Erythroblast (primary cell): ENCODE measurements at regions not wholly inside any gene's neighbourhood (a gene's known extent, or its start where the extent isn't known, plus 50 kb on each side); places are given as distances from the start of the nearest gene placed in this dataset.

Experiments
- GATA1 ChIP-seq: IDR thresholded peaks from 2 replicates; pipeline ENCODE4 v1.6.1; 2011; ENCODE audit warnings: low read depth, mild to moderate bottlenecking, control low read depth, low read length, moderate library complexity
- POLR2A ChIP-seq: IDR thresholded peaks from 2 replicates; pipeline ENCODE4 v1.6.1; 2011; ENCODE audit warnings: mild to moderate bottlenecking, low read length

DNA sequence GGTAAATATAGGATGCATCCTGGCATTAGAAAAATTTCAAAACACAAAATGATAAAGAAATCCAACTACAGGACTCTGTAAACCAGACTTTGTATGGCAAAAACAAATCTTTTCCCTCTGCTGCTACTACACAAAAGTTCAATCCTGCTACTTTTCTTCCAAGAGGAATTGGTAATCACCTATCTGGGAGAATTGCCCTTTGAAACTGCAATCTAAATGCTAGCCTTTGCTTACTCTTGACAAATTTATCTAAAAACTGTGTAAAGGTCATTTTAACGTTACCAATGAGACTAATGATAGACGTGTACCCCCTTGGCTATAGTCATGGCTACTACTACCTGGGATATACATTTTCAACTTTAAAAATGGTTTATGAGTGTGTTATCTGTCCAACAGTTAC is 837.9 kb upstream of the CXADR start:
- no peak for TF ChIP-seq POLR2A
- TF ChIP-seq GATA1, result no peak
